ENCODE measurements at regions not wholly inside any gene's neighbourhood (a gene's known extent, or its start where the extent isn't known, plus 50 kb on each side); places are given as distances from the start of the nearest gene placed in this dataset.

DNA sequence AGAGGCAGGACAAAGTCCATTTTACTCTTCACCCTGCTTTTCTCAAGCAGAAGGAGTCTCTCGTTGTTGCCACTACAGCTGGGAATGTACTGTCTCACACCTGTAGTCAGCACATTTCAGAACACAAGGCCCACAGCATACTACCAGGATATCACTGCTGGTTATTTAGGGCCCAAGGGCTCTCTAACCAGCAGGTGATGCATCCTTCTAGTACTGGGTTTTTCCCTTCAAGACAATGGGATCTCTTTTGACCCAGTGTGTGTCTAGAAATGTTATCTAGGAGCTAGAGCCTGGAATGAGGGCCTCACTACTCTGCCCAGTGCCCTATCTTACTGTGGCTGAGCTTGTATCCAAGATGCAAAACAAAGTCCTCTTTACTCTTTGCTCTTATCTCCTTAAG, 235.1 kb upstream of the PRR16 start:
- no peaks in the 10 kb centered on the region for H3K9me3 ChIP-seq (ENCODE audit: control insufficient read depth, low read depth, low read length)
- TF ChIP-seq, protein P1, sequence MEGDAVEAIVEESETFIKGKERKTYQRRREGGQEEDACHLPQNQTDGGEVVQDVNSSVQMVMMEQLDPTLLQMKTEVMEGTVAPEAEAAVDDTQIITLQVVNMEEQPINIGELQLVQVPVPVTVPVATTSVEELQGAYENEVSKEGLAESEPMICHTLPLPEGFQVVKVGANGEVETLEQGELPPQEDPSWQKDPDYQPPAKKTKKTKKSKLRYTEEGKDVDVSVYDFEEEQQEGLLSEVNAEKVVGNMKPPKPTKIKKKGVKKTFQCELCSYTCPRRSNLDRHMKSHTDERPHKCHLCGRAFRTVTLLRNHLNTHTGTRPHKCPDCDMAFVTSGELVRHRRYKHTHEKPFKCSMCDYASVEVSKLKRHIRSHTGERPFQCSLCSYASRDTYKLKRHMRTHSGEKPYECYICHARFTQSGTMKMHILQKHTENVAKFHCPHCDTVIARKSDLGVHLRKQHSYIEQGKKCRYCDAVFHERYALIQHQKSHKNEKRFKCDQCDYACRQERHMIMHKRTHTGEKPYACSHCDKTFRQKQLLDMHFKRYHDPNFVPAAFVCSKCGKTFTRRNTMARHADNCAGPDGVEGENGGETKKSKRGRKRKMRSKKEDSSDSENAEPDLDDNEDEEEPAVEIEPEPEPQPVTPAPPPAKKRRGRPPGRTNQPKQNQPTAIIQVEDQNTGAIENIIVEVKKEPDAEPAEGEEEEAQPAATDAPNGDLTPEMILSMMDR (optimal IDR thresholded peaks at IDR 0.05 in 1 of 3, IDR thresholded peaks at IDR 0.05 in 1 of 3, conservative IDR thresholded peaks at IDR 0.05 in 1 of 3; ENCODE audit: extremely low read depth in 1 of 3, insufficient read depth in 2 of 3, low read length in 3 of 3): no peak
- no peak for TF ChIP-seq EZH2 (IDR thresholded peaks at IDR 0.05; ENCODE audit: low read length)
- no peaks in the 10 kb centered on the region for H3K36me3 ChIP-seq (ENCODE audit: control insufficient read depth in 2 of 2, extremely low read depth in 1 of 2, insufficient read depth in 2 of 2, low read length in 2 of 2)
- H3K9ac ChIP-seq (ENCODE audit: control insufficient read depth, extremely low read depth, insufficient read depth, low read length): no peak overlapping the region
- no peaks in the 10 kb centered on the region for H4K20me1 ChIP-seq (ENCODE audit: control insufficient read depth, extremely low read depth, insufficient read depth, low read length)
- H2AFZ ChIP-seq (ENCODE audit: control insufficient read depth, low read length): no peak overlapping the region
- H3K27me3 ChIP-seq (ENCODE audit: control insufficient read depth, extremely low read depth, insufficient read depth, low read length): no peaks in the 10 kb centered on the region
- H3K4me3 ChIP-seq (ENCODE audit: control insufficient read depth in 2 of 3, extremely low read depth in 1 of 3, insufficient read depth in 2 of 3, low read depth in 1 of 3, low read length in 3 of 3): no peak overlapping the region
- H3K27ac ChIP-seq (ENCODE audit: control insufficient read depth, insufficient read depth, low read length): no peak overlapping the region
- DNase-seq (ENCODE audit: low read depth, low spot score): no peak
- no peaks in the 10 kb centered on the region for H3K9me1 ChIP-seq (ENCODE audit: control insufficient read depth, extremely low read depth, insufficient read depth, low read length)
- no peak for FAIRE-seq
- no peaks in the 10 kb centered on the region for H3K79me2 ChIP-seq (ENCODE audit: control insufficient read depth, insufficient read depth, low read length)
- H3K4me1 ChIP-seq (ENCODE audit: control insufficient read depth, extremely low read depth, insufficient read depth, low read length): no peaks in the 10 kb centered on the region
- H3K4me2 ChIP-seq (ENCODE audit: control insufficient read depth, extremely low read depth, insufficient read depth, low read depth, low read length): no peak overlapping the region
- dilution Hi-C loops (cut with MboI; ENCODE audit: extremely low pct_ligation_motif_present, low sequenced_read_pairs): no loop called here

DNA sequence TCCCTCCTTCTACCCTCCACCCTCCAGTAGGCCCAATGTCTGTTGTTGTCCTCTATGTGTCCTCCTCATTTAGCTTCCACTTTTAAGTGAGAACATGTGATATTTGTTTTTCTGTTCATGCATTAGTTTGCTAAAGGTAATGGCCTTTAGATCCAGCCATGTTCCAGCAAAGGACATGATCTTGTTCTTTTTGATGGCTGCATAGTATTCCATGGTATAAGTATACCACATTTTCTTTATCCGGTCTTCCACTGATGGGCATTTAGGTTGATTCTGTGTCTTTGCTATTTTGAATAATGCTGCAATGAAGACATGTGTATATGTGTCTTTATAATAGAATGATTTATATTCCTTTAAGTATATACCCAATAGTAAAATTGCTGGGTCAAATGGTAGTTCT, 232.5 kb upstream of the PRR16 start:
- Histone ChIP-seq H3K27ac (ENCODE audit: control insufficient read depth, insufficient read depth, low read length) (no peak overlapping the region), H3K4me3 (ENCODE audit: control insufficient read depth in 2 of 3, extremely low read depth in 1 of 3, insufficient read depth in 2 of 3, low read depth in 1 of 3, low read length in 3 of 3) (no peak overlapping the region), H3K9me1 (ENCODE audit: control insufficient read depth, extremely low read depth, insufficient read depth, low read length) (no peaks in the 10 kb centered on the region), H4K20me1 (ENCODE audit: control insufficient read depth, extremely low read depth, insufficient read depth, low read length) (no peaks in the 10 kb centered on the region), H3K36me3 (ENCODE audit: control insufficient read depth in 2 of 2, extremely low read depth in 1 of 2, insufficient read depth in 2 of 2, low read length in 2 of 2) (no peaks in the 10 kb centered on the region), H3K27me3 (ENCODE audit: control insufficient read depth, extremely low read depth, insufficient read depth, low read length) (no peaks in the 10 kb centered on the region), H3K9me3 (ENCODE audit: control insufficient read depth, low read depth, low read length) (no peaks in the 10 kb centered on the region), H3K4me2 (ENCODE audit: control insufficient read depth, extremely low read depth, insufficient read depth, low read depth, low read length) (no peak overlapping the region), H2AFZ (ENCODE audit: control insufficient read depth, low read length) (no peak overlapping the region), H3K9ac (ENCODE audit: control insufficient read depth, extremely low read depth, insufficient read depth, low read length) (no peak overlapping the region), H3K79me2 (ENCODE audit: control insufficient read depth, insufficient read depth, low read length) (no peaks in the 10 kb centered on the region), H3K4me1 (ENCODE audit: control insufficient read depth, extremely low read depth, insufficient read depth, low read length) (no peaks in the 10 kb centered on the region)
- dilution Hi-C loops (cut with MboI; ENCODE audit: extremely low pct_ligation_motif_present, low sequenced_read_pairs): no loop called here
- no peak for FAIRE-seq
- TF ChIP-seq EZH2 (IDR thresholded peaks at IDR 0.05; ENCODE audit: low read length): no peak
- TF ChIP-seq, protein P1 (optimal IDR thresholded peaks at IDR 0.05 in 1 of 3, IDR thresholded peaks at IDR 0.05 in 1 of 3, conservative IDR thresholded peaks at IDR 0.05 in 1 of 3; ENCODE audit: extremely low read depth in 1 of 3, insufficient read depth in 2 of 3, low read length in 3 of 3): no peak
- DNase-seq (ENCODE audit: low read depth, low spot score): no peak
